GM18499 (cell line): ENCODE measurements at regions not wholly inside any gene's neighbourhood (a gene's known extent, or its start where the extent isn't known, plus 50 kb on each side); places are given as distances from the start of the nearest gene placed in this dataset.

Experiments
- ATAC-seq: cut with Tn5 transposase; IDR thresholded peaks from one replicate; pipeline ENCODE4 v1.9.1; 2021; ENCODE audit warnings: moderate number of reproducible peaks; ENCODE audit not compliant: insufficient read depth, unreplicated experiment

- ATAC-seq, result no peak
Observed at GRCh38 chr4:81904121-81904520, 432.4 kb upstream of the RASGEF1B start.

- ATAC-seq, result no peak
Observed at GRCh38 chr4:81903212-81903611, 431.5 kb upstream of the RASGEF1B start.

GRCh38 chr4:81898862-81899504 is 427.3 kb upstream of the RASGEF1B start:
- no peak for ATAC-seq

- ATAC-seq, result no peak
Observed at GRCh38 chr4:81896936-81897335, 425.2 kb upstream of the RASGEF1B start.

GRCh38 chr4:81891005-81891996 is 419.6 kb upstream of the RASGEF1B start:
- ATAC-seq, result no peak

GRCh38 chr4:81884986-81885385 is 413.3 kb upstream of the RASGEF1B start:
- ATAC-seq, result no peak

- ATAC-seq, result no peak
Observed at GRCh38 chr4:81883530-81884450, 412.1 kb upstream of the RASGEF1B start.

- ATAC-seq, result no peak
Observed at GRCh38 chr4:81883004-81883403, 411.3 kb upstream of the RASGEF1B start.

GRCh38 chr4:81881855-81882621 is 410.3 kb upstream of the RASGEF1B start:
- no peak for ATAC-seq

GRCh38 chr4:81876106-81876505 is 404.4 kb upstream of the RASGEF1B start:
- no peak for ATAC-seq

GRCh38 chr4:81874661-81875515 is 403.2 kb upstream of the RASGEF1B start:
- ATAC-seq, result no peak

GRCh38 chr4:81870275-81870674 is 398.6 kb upstream of the RASGEF1B start:
- ATAC-seq, result no peak

GRCh38 chr4:81860111-81860510 is 388.4 kb upstream of the RASGEF1B start:
- ATAC-seq, result no peak

- ATAC-seq, result no peak
Observed at GRCh38 chr4:81854406-81854805, 382.7 kb upstream of the RASGEF1B start.

GRCh38 chr4:81852031-81852715 is 380.5 kb upstream of the RASGEF1B start:
- no peak for ATAC-seq

GRCh38 chr4:81850701-81851100 is 379.0 kb upstream of the RASGEF1B start:
- ATAC-seq, result no peak

GRCh38 chr4:81845761-81846160 is 374.1 kb upstream of the RASGEF1B start:
- ATAC-seq, result no peak

- no peak for ATAC-seq
Observed at GRCh38 chr4:81845273-81845672, 373.6 kb upstream of the RASGEF1B start.
